NB4 (cell line): ENCODE measurements at regions not wholly inside any gene's neighbourhood (a gene's known extent, or its start where the extent isn't known, plus 50 kb on each side); places are given as distances from the start of the nearest gene placed in this dataset.

Experiments used
- DNase-seq: peaks from one replicate; pipeline ENCODE4 v3.0.0; 2010; ENCODE audit warnings: low read depth
- H3K4me3 ChIP-seq: one replicate; pipeline ENCODE4 v1.5.1; 2011; ENCODE audit warnings: mild to moderate bottlenecking, low read depth, low read length, moderate library complexity
- MYC ChIP-seq: IDR thresholded peaks from 2 replicates; pipeline ENCODE4 v1.6.1; 2011; ENCODE audit warnings: low read depth, low read length
- POLR2A ChIP-seq: IDR thresholded peaks from 2 replicates; pipeline ENCODE4 v1.6.1; 2011; ENCODE audit warnings: mild to moderate bottlenecking; ENCODE audit not compliant: insufficient read length; ENCODE audit errors: extremely low read depth
- TF ChIP-seq, protein P1 (sequence below): IDR thresholded peaks from one replicate; pipeline ENCODE4 v1.5.1; 2012; ENCODE audit warnings: low read depth, low read length
- TF ChIP-seq, protein P2 (sequence below): IDR thresholded peaks from 2 replicates; pipeline ENCODE4 v1.6.1; 2011; ENCODE audit warnings: low read depth, low read length

DNA sequence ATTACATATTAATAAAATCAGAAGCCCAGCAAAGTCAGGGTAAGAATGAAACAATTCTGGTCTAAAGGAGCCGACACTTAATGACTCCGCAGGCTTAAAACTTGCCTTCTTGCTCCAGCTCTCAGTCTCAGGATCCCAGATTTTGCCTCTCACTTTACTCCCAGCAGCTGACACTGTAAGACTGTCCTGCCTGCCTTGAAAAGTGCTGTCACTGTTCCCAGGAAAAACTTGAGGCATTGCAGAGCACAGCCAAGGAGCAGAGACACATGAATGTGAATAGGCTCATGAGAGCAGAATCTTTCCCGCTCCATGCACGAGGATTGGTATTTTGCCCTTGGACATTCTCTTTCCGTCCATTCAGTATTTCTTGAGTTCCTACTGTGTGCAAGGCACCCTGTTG lies 457.6 kb upstream of the ZFHX3 start:
- TF ChIP-seq MYC (no peak), POLR2A (no peak)
- TF ChIP-seq, protein P1, sequence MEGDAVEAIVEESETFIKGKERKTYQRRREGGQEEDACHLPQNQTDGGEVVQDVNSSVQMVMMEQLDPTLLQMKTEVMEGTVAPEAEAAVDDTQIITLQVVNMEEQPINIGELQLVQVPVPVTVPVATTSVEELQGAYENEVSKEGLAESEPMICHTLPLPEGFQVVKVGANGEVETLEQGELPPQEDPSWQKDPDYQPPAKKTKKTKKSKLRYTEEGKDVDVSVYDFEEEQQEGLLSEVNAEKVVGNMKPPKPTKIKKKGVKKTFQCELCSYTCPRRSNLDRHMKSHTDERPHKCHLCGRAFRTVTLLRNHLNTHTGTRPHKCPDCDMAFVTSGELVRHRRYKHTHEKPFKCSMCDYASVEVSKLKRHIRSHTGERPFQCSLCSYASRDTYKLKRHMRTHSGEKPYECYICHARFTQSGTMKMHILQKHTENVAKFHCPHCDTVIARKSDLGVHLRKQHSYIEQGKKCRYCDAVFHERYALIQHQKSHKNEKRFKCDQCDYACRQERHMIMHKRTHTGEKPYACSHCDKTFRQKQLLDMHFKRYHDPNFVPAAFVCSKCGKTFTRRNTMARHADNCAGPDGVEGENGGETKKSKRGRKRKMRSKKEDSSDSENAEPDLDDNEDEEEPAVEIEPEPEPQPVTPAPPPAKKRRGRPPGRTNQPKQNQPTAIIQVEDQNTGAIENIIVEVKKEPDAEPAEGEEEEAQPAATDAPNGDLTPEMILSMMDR, result no peak
- TF ChIP-seq, protein P2, sequence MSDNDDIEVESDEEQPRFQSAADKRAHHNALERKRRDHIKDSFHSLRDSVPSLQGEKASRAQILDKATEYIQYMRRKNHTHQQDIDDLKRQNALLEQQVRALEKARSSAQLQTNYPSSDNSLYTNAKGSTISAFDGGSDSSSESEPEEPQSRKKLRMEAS, result no peak
- H3K4me3 ChIP-seq, result no peak overlapping the region
- DNase-seq, result no peak

DNA sequence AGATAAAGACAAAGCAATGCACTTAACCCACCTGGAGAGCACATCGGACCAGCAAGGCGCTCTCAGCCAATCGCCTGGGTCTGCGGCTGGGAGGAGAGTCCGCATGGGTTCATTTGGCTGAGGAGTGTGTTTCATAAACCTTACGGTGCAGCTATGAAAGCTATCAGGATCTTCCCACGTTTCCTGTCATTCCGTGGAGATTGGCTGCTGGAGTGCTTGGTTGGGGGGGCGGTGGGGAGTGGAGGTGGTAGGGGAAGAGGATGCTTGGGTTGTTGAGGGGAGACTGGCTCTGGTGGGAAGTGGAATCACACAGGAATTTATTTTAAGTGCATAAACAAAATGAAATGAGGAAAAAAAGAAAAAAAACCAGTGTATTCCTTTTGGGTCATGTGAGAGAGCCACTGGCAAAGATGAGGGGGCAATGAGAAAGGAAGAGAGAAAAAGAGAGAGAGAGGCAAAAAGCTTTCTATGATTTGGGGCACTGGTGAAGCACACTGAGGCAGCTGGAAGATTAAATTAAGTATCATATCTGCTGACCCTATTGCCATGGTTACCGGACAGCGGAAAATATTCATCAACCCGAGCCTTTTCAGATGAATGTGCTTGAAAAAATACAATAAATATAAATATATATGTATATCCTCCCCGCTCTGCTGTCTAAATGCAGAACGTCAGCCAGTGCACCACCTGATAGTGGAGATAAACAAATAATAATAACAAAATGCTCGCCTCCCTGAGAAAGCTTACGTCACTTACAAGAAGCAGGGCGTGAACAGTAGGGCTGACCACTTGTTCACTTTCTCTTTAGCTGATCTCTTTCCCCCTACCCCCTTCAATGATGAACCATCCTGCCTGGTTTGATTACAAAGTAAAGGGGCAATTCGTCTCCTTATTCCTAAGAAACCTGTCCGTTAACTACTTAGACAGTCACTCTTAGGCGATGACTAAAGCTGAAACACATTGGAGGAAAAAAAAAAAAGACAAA lies 457.0 kb upstream of the ZFHX3 start:
- no peak for DNase-seq
- H3K4me3 ChIP-seq, result no peak overlapping the region
- TF ChIP-seq, protein P2, result no peak
- TF ChIP-seq, protein P1, result no peak
- TF ChIP-seq MYC (no peak), POLR2A (no peak)

DNA sequence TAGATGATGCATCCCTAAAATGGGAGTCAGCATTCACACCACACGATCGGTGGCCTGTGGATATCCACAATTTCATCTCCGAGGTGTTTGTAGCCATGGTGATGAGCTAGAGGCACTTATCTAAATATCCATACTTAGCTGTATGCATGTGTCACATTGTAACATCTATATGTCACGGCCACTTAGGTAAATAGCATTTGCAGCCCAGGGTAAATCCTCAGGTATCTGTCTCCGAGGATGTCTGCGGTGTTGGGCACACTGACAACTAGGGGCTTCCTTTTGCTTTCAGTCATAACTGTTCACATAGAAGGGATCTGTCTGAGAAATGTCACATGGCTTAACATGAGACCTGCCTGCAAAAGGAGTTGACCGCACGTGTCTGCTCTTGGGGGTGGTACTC lies 455.2 kb upstream of the ZFHX3 start:
- DNase-seq, result no peak
- TF ChIP-seq, protein P1, result no peak
- TF ChIP-seq POLR2A (no peak), MYC (no peak)
- TF ChIP-seq, protein P2, result no peak
- no peak overlapping the region for H3K4me3 ChIP-seq

DNA sequence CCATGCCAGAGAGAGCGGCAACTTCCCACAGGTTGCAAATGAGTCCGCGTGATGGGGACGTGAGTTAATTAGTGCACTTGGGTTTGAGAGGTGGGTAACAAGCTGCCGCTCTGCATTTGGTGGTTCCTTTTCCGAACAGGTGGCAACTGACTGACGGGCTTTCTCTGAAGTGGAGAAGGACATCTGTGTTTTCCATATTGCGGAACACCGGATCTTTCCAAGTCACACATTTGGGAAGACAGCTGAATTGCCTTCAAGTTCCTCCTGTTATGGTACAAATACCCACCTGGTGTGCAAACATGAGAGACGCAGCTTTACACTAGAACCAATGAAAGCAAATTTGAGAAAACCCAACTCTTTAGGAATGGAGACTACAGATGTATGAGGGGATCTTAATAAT lies 451.3 kb upstream of the ZFHX3 start:
- H3K4me3 ChIP-seq, result no peak overlapping the region
- no peak for DNase-seq
- TF ChIP-seq MYC, result no peak
- TF ChIP-seq, protein P1, result no peak
- TF ChIP-seq, protein P2, result no peak
- no peak for TF ChIP-seq POLR2A

DNA sequence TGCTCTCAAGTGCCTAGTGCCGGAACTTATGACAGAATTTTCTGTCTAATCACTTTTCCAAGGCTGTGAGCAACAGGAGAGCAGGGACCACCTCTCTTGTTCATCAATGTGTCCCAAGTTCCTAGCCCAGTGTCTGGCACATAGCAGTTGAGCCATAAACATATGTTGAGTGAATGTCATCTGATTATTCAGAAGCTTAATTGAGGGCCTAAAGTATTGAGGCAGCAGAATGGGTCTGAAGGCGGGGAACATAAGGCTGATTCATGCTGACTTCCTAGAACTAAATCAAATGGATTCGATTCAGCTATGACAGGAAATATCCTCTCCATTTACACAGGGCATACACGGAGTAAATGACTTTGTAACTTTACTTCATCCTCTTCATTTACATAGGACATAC lies 438.0 kb upstream of the ZFHX3 start:
- H3K4me3 ChIP-seq, result no peak overlapping the region
- no peak for TF ChIP-seq MYC
- TF ChIP-seq, protein P1, result no peak
- TF ChIP-seq, protein P2, result no peak
- DNase-seq, result no peak
